ENCODE measurements at regions not wholly inside any gene's neighbourhood (a gene's known extent, or its start where the extent isn't known, plus 50 kb on each side); places are given as distances from the start of the nearest gene placed in this dataset.

DNA sequence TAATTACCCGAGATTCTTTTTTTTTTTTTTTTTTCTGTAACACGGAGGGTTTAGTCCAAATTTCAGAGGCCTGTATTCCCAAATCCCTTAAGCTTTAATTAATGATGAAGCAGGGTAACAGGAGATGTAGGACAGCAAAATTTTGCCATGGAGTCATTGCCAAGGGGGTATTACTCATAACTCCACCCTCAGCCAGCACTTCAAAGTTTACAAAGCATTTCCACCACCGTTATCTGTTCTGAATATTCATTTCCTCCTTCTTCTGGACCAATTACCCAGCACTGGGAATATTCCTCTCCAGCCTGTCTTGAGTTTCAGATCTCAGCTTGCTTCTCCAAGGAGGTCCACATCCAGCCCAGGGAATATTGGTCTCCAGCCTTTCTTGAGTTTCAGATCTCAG lies 747.5 kb upstream of the EEF2KMT start (continued):
- no peak for TF ChIP-seq EGR2 (tag by site-specific recombination; IDR thresholded peaks at IDR 0.05; ENCODE audit: low read depth)

DNA sequence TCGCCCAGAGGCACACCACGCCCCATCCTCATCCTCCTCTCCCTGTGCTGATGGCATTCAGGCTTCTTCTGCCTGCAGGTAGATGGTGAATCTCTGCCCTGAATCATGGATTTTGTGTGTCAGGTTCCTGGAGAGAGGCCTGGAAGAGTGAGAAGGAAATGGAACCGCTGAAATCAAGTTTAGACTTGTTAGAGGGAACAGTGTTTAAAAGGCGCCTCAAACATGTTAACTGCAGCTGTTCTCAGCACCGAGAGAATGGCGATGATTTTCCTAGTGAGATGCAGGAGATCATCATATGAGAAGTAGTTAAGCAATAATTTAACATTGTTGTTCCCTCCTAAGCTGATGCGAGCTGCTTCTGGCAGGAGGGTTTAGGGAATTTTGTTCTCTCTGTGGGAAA lies 744.4 kb upstream of the EEF2KMT start:
- ChIA-PET CTCF (no interaction called here), POLR2A (no interaction called here)
- H3K4me3 ChIP-seq (ENCODE audit: low read depth, low read length): no peak overlapping the region
- TF ChIP-seq ZNF239 (tag by site-specific recombination; IDR thresholded peaks at IDR 0.05) (no peak), GLI2 (tag by site-specific recombination; IDR thresholded peaks at IDR 0.05; ENCODE audit: borderline replicate concordance, low read depth) (no peak), FEZF1 (tag by site-specific recombination; IDR thresholded peaks at IDR 0.05) (no peak), ZNF157 (tag by site-specific recombination; IDR thresholded peaks at IDR 0.05) (no peak), ZNF112 (tag by site-specific recombination; IDR thresholded peaks at IDR 0.05) (no peak), ZNF133 (tag by site-specific recombination; IDR thresholded peaks at IDR 0.05) (no peak), ZNF292 (tag by site-specific recombination; IDR thresholded peaks at IDR 0.05; ENCODE audit: borderline replicate concordance, low read depth) (no peak), ZNF341 (tag by site-specific recombination; IDR thresholded peaks at IDR 0.05; ENCODE audit: low read depth) (no peak), ZNF416 (tag by site-specific recombination; IDR thresholded peaks at IDR 0.05) (no peak), ZFP69B (tag by site-specific recombination; IDR thresholded peaks at IDR 0.05) (no peak), ZNF473 (tag by site-specific recombination; IDR thresholded peaks at IDR 0.05) (no peak), ZNF621 (tag by site-specific recombination; IDR thresholded peaks at IDR 0.05) (no peak), ZNF16 (tag by site-specific recombination; IDR thresholded peaks at IDR 0.05; ENCODE audit: low read depth) (no peak), ZNF629 (tag by site-specific recombination; IDR thresholded peaks at IDR 0.05) (no peak), ZNF114 (tag by site-specific recombination; IDR thresholded peaks at IDR 0.05) (no peak), ZNF707 (tag by site-specific recombination; IDR thresholded peaks at IDR 0.05) (no peak), ZNF792 (tag by site-specific recombination; IDR thresholded peaks at IDR 0.05) (no peak)
- TF ChIP-seq, protein P1, sequence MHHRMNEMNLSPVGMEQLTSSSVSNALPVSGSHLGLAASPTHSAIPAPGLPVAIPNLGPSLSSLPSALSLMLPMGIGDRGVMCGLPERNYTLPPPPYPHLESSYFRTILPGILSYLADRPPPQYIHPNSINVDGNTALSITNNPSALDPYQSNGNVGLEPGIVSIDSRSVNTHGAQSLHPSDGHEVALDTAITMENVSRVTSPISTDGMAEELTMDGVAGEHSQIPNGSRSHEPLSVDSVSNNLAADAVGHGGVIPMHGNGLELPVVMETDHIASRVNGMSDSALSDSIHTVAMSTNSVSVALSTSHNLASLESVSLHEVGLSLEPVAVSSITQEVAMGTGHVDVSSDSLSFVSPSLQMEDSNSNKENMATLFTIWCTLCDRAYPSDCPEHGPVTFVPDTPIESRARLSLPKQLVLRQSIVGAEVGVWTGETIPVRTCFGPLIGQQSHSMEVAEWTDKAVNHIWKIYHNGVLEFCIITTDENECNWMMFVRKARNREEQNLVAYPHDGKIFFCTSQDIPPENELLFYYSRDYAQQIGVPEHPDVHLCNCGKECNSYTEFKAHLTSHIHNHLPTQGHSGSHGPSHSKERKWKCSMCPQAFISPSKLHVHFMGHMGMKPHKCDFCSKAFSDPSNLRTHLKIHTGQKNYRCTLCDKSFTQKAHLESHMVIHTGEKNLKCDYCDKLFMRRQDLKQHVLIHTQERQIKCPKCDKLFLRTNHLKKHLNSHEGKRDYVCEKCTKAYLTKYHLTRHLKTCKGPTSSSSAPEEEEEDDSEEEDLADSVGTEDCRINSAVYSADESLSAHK (tag by site-specific recombination; IDR thresholded peaks at IDR 0.05): no peak
- TF ChIP-seq, protein P2, sequence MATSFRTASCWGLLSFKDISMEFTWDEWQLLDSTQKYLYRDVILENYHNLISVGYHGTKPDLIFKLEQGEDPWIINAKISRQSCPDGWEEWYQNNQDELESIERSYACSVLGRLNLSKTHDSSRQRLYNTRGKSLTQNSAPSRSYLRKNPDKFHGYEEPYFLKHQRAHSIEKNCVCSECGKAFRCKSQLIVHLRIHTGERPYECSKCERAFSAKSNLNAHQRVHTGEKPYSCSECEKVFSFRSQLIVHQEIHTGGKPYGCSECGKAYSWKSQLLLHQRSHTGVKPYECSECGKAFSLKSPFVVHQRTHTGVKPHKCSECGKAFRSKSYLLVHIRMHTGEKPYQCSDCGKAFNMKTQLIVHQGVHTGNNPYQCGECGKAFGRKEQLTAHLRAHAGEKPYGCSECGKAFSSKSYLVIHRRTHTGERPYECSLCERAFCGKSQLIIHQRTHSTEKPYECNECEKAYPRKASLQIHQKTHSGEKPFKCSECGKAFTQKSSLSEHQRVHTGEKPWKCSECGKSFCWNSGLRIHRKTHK (tag by site-specific recombination; IDR thresholded peaks at IDR 0.05): no peak
- H3K9me3 ChIP-seq (ENCODE audit: control insufficient read depth, insufficient read depth, low read depth, low read length): no peaks in the 10 kb centered on the region
- H3K27ac ChIP-seq (ENCODE audit: extremely low read depth, low read depth, low read length): no peak overlapping the region
- no peaks in the 10 kb centered on the region for H3K36me3 ChIP-seq (ENCODE audit: control insufficient read depth in 2 of 2, insufficient read depth in 1 of 2, low read length in 2 of 2)
- H3K4me1 ChIP-seq (ENCODE audit: control insufficient read depth, insufficient read depth, low read length): no peaks in the 10 kb centered on the region

DNA sequence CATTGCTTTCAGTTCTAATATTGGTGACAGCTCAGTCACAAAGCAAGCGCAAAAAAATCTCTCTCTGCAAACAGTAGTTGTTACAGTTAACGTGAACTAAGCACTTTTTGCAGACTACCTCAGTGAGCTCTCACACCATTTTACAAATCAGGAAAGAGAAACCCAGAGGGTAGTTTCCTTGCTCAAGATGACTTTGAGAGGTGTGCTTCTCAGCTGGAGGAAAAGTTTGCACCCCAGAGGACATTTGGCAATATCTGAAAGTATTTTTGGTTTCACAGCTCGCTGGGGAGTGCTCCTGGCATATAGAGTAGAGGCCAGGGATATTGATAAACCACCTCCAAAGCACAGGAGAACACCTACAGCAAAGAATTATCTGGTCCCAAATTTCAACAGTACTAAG lies 741.1 kb upstream of the EEF2KMT start:
- POLR2A ChIA-PET: no interaction called here
- Histone ChIP-seq H3K9me3 (ENCODE audit: control insufficient read depth, insufficient read depth, low read depth, low read length) (no peaks in the 10 kb centered on the region), H3K36me3 (ENCODE audit: control insufficient read depth in 2 of 2, insufficient read depth in 1 of 2, low read length in 2 of 2) (no peaks in the 10 kb centered on the region), H3K27ac (ENCODE audit: extremely low read depth, low read depth, low read length) (no peak overlapping the region), H3K4me1 (ENCODE audit: control insufficient read depth, insufficient read depth, low read length) (no peaks in the 10 kb centered on the region), H3K4me3 (ENCODE audit: low read depth, low read length) (no peak overlapping the region)
- TF ChIP-seq OSR2 (tag by site-specific recombination; IDR thresholded peaks at IDR 0.05): no peak
- TF ChIP-seq, protein P3, sequence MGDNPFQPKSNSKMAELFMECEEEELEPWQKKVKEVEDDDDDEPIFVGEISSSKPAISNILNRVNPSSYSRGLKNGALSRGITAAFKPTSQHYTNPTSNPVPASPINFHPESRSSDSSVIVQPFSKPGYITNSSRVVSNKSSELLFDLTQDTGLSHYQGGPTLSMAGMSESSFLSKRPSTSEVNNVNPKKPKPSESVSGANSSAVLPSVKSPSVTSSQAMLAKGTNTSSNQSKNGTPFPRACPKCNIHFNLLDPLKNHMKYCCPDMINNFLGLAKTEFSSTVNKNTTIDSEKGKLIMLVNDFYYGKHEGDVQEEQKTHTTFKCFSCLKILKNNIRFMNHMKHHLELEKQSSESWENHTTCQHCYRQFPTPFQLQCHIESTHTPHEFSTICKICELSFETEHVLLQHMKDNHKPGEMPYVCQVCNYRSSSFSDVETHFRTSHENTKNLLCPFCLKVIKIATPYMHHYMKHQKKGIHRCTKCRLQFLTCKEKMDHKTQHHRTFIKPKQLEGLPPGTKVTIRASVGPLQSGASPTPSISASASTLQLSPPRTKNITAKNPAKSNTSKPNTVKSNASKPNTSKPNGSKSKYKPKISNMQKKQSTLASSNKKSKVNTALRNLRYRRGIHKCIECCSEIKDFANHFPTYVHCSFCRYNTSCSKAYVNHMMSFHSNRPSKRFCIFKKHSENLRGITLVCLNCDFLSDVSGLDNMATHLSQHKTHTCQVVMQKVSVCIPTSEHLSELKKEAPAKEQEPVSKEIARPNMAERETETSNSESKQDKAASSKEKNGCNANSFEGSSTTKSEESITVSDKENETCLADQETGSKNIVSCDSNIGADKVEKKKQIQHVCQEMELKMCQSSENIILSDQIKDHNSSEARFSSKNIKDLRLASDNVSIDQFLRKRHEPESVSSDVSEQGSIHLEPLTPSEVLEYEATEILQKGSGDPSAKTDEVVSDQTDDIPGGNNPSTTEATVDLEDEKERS (tag by site-specific recombination; IDR thresholded peaks at IDR 0.05): no peak
- CTCF ChIA-PET: no interaction called here

All from HEK293 (cell line).